ENCODE measurements at regions not wholly inside any gene's neighbourhood (a gene's known extent, or its start where the extent isn't known, plus 50 kb on each side); places are given as distances from the start of the nearest gene placed in this dataset.
"Not testable (repeated sequence)": the region's sequence is repeated elsewhere in the genome, so short reads cannot be mapped to it uniquely, and the experiment has no call there.

- DNase-seq (ENCODE audit: low spot score in 2 of 2) (no peak), FAIRE-seq (no peak)
These were observed 64.0 kb downstream of the GPRASP3 start for GRCh38 chrX:102784550-102784949.

DNA sequence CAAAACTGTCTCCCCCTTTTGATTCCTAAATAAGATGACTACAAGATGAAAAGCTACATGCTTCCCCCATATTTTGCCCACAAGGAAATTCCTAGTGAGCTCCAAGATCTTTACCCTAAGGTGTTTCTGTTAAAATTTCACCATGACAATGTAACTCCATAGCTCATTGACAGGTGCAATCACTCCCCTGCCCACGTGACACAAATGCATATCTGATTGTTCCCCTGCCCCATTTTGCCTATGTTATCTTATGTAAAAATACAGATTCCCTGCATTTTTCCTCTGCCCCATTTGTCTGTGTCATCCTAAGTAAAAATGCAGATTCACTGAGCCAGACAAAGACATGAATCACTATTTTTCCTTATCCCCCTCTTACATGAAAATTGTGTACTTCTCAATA, 66.7 kb downstream of the GPRASP3 start:
- no peak for DNase-seq (ENCODE audit: low spot score in 2 of 2)
- no peak for FAIRE-seq

- DNase-seq (ENCODE audit: low spot score in 2 of 2) = no peak
- no peak for FAIRE-seq
These were observed 87.8 kb downstream of the GPRASP3 start for GRCh38 chrX:102808336-102808735.

DNA sequence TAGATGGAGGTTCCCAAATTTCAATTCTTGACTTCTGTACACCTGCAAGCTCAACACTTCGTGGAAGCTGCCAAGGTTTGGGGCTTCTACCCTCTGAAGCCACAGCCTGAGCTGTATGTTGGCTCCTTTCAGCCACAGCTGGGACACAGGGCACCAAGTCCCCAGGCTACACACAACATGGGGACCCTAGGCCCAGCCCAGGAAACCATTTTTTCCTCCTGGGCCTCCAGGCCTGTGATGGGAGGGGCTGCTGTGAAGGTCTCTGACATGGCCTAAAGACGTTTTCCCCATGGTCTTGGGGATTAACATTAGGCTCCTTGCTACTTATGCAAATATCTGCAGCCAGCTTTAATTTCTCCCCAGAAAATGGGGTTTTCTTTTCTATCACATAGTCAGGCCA, 97.7 kb downstream of the GPRASP3 start:
- not testable (repeated sequence) for DNase-seq (ENCODE audit: low spot score in 2 of 2); FAIRE-seq

DNA sequence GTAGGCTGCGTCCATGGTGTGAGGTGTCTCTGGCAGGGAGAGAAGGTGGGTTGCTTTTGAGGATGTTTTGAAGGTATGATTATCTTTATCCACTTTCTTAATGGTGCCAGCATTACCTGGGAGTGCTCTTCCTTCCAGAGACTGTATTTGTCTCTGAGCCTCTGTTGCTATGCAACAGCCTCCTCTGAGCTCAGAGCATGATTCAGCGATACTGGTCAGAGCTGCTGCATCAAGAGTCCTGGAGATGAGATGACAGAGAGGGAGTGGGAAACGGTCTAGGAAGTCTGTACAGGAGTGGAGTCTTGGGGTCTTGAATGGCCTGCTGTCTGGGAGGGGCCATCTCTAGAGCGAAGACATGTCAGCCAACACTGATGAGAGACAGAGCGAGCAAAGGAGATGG, 104.4 kb upstream of the RAB40AL start:
- DNase-seq (ENCODE audit: low spot score in 2 of 2) = peak in 1 of 2 donors; percentile 12
- no peak for FAIRE-seq

- DNase-seq (ENCODE audit: low spot score in 2 of 2) (no peak), FAIRE-seq (no peak)
These were observed 103.9 kb upstream of the RAB40AL start for GRCh38 chrX:102833136-102833535.

- no peak for FAIRE-seq
- DNase-seq (ENCODE audit: low spot score in 2 of 2) = no peak
These were observed 101.4 kb upstream of the RAB40AL start for GRCh38 chrX:102835504-102836146.

DNA sequence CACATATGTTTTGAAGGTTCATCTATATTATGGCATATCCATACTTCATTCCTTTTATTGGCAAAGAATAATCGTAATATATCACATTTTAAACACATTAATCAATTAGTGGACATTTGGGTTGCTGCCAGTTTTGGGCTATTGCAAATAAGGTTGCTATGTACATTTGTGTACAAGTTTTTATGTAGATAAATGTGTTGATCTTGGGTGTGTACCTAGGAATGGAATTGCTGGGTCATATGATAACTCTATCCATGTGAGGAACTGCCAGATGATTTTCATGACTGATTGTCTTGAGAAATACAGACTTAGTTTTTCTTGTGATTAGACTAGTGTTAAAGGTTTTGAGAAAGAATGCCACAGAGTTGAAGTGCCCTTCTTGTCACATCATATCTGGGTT, 99.2 kb upstream of the RAB40AL start:
- DNase-seq (ENCODE audit: low spot score in 2 of 2) (no peak), FAIRE-seq (no peak)

- DNase-seq (ENCODE audit: low spot score in 2 of 2) (no peak), FAIRE-seq (no peak)
These were observed 96.0 kb upstream of the RAB40AL start for GRCh38 chrX:102840871-102841705.

GRCh38 chrX:102841706-102842003, 95.4 kb upstream of the RAB40AL start:
- FAIRE-seq (no peak), DNase-seq (ENCODE audit: low spot score in 2 of 2) (no peak)

DNA sequence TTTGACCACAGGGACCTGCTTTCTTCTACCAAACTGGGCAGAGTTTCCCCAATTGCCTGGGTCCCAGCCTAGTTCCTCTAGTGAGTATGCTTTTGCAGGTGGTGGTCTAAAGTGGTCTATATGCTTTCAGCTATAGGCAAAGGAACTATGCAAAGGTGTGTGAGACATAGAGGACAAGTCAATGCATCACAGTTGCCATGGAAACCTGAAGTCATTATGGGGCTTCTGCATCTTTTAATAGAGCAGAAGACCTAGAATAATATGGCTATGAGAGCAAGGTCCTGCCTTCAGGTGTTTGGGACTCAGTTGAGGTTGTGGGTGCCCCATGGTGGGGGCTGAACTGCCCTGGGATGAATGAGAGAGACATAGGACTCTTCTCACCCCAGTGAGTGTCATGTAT, 92.1 kb upstream of the RAB40AL start:
- FAIRE-seq (no peak), DNase-seq (ENCODE audit: low spot score in 2 of 2) (no peak)

DNA sequence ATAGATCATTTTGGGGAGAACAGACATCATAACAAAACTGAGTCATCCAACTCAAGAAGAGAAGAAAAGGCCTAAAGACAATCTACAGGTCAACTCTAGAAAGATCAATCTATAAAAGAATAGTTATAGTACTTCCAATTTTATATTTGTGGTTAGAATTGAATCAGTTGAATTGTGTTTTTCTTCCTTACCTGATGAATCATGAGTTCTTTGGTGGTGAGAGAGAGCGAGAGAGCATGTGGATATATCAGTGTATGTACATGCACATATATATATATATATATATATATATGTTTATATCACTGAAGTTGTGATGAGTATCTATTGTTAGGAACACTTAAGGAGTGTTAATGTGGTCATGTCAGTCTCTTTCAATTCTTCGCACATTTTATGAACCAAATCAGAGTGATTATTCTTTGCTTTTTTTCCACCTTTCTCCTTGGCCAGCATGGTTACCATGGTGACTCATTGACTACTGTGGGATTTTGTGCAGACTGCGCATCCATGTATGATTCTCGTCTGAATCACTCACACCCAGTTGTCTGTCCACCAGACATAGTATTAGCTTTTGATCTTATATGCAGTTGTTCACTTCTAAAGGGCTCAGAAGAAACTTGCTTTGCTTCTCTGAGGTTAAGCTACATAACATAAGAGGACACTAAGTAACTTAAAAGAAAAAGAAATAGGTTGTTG, 90.4 kb upstream of the RAB40AL start:
- DNase-seq (ENCODE audit: low spot score in 2 of 2) = no peak
- FAIRE-seq = no peak

DNA sequence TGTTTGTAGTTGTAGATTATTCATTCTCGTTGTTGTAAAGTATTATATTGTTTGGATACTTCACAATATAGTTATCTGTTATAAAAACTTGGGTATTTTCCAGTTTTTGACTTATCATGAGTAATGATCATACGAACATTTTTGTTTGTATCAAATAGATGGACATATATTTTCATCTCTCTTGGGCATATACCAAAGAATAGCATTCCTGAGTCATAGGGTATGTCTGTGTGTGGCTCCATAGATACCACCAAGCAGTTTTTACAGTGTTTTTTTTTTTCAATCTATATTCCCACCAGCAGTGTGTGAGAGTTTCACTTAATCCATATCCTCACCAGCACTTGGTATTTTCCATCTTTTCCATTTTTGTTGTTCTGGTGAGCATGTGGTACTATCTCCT, 89.7 kb upstream of the RAB40AL start:
- FAIRE-seq = no peak
- DNase-seq (ENCODE audit: low spot score in 2 of 2) = no peak

GRCh38 chrX:102849396-102849795, 87.7 kb upstream of the RAB40AL start:
- no peak for DNase-seq (ENCODE audit: low spot score in 2 of 2)
- no peak for FAIRE-seq

DNA sequence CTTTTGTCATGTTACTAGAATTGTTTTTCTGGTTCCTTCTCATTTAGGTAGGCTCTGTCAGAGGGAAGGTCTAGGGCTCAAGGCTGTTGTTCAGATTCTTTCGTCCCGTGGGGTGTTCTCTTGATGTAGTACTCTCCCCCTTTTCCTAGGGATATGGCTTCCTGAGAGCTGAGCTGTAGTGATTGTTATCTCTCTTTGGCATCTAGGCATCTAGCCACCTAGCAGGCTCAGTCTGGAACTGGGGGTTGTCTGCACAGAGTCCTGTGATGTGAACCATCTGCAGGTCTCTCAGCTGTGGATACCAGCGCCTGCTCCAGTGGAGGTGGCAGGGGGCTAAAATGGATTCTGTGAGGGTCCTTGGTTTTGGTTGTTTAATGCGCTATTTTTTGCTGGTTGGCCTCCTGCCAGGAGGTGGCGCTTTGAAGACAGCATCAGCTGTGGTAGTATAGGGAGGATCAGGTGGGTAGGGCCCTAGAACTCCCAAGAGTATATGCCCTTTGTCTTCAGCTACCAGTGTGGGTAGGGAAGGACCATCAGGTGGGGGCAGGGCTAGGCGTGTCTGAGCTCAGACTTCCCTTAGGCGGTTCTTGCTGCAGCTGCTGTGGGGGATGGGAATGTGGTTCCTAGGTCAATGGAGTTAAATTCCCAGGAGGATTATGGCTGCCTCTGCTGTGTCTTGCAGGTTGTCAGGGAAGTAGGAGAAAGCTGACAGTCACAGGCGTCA, 78.1 kb upstream of the RAB40AL start:
- not testable (repeated sequence) for DNase-seq (ENCODE audit: low spot score in 2 of 2); FAIRE-seq

GRCh38 chrX:102859550-102859871, 77.6 kb upstream of the RAB40AL start:
- no peak for DNase-seq (ENCODE audit: low spot score in 2 of 2)
- no peak for FAIRE-seq

GRCh38 chrX:102860235-102860634, 76.8 kb upstream of the RAB40AL start:
- DNase-seq (ENCODE audit: low spot score in 2 of 2) (no peak), FAIRE-seq (no peak)

DNA sequence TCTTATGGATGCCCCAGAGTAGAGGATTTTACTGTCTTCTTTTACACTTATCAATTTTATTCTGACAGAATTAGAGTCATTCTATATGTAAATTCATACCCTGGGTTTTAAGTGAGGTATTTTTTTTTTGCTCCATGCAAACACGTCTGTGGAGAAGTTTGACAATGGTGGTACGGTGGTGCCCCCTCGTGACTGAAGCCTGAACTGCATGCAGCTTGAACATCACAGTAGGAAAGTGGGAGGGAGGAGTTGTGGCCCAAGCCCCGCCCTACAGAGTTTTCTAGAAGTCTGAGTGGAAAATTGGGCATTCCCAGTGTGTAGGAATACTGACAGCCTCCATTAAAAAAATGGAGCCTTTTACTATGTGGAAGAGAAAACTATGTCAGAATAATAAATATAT, 73.3 kb upstream of the RAB40AL start:
- peak; percentile 10 to 21 for DNase-seq (ENCODE audit: low spot score in 2 of 2)
- no peak for FAIRE-seq

- FAIRE-seq (no peak), DNase-seq (ENCODE audit: low spot score in 2 of 2) (no peak)
These were observed 70.0 kb upstream of the RAB40AL start for GRCh38 chrX:102866981-102867656.

GRCh38 chrX:102883491-102883890, 53.6 kb upstream of the RAB40AL start:
- no peak for DNase-seq (ENCODE audit: low spot score in 2 of 2)
- FAIRE-seq = no peak

Data from frontal cortex (tissue), 3 donors.